Large intestine (tissue), 3 donors: ENCODE measurements at regions not wholly inside any gene's neighbourhood (a gene's known extent, or its start where the extent isn't known, plus 50 kb on each side); places are given as distances from the start of the nearest gene placed in this dataset.

Source experiments
- DNase-seq, 2 donors: peaks; one replicate each; pipeline versions ENCODE4 v3.0.0 to v3.0.0-alpha.2; 2013
- H3K27ac ChIP-seq: one replicate; pipeline ENCODE4 v1.5.1; 2013; ENCODE audit warnings: low read length
- H3K27me3 ChIP-seq: 2 replicates; pipeline ENCODE4 v1.6.1; 2013; ENCODE audit warnings: low read length; ENCODE audit not compliant: control insufficient read depth, insufficient read depth
- H3K36me3 ChIP-seq: 2 replicates; pipeline ENCODE4 v1.6.1; 2013; ENCODE audit warnings: low read length; ENCODE audit not compliant: control insufficient read depth, insufficient read depth
- H3K4me1 ChIP-seq: one replicate; pipeline ENCODE4 v1.6.1; 2013; ENCODE audit warnings: low read length; ENCODE audit not compliant: control insufficient read depth, insufficient read depth
- H3K4me3 ChIP-seq: one replicate; pipeline ENCODE4 v1.5.1; 2013; ENCODE audit warnings: low read length
- H3K9me3 ChIP-seq: one replicate; pipeline ENCODE4 v1.6.1; 2013; ENCODE audit warnings: mild to moderate bottlenecking, low read depth, low read length, moderate library complexity; ENCODE audit not compliant: control insufficient read depth
- WGBS: methylation state at CpG from one replicate; pipeline ENCODE4 v1.1.5; 2013; ENCODE audit warnings: low lambda C conversion rate; ENCODE audit not compliant: insufficient coverage; 5-methylcytosine and 5-hydroxymethylcytosine counted together

DNA sequence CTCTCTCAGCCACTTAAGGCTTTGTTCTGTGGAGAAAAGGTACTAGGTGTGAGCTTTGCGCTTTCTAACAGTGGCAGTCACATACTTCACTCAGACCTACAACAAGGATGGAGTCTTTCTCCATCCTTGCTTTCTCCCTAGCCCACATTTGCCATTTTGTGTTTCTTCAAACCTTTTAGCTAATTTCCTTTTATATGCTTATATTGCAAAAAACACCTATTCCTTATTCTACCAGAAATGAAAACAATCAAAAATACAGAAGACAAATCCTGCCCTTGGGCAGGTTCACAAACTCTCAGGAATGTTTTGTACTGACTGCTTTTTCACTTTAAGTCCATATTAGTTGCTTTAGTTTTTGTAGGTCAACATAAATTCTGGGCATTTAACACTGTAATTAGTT is 914.2 kb downstream of the SQOR start:
- Histone ChIP-seq H3K4me3 (no peak overlapping the region), H3K9me3 (no peaks in the 10 kb centered on the region), H3K27me3 (no peaks in the 10 kb centered on the region), H3K27ac (no peak overlapping the region), H3K4me1 (no peaks in the 10 kb centered on the region), H3K36me3 (no peaks in the 10 kb centered on the region)
- no CpG with 5 or more reads among the region's 1 CpG for WGBS
- DNase-seq: no peak

DNA sequence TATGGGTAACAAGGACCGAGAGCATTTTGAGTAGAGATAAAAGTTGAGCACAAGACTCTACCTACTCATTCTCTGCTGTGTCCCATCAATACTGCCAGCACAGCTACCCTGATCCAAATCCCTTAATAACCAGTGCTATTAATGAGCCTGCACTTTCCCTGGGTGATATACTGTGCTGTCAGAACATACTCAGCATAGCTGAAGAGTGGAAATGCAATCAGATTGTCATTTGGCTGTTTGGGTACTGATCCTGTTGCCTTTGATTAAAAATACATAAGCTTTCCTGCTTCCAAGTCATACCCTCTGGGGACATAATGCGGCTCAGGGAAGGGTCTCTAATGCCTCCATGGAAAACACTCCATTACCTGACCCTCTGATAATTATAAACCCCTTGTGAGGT is 917.5 kb downstream of the SQOR start:
- WGBS: no CpG with 5 or more reads among the region's 2 CpGs

DNA sequence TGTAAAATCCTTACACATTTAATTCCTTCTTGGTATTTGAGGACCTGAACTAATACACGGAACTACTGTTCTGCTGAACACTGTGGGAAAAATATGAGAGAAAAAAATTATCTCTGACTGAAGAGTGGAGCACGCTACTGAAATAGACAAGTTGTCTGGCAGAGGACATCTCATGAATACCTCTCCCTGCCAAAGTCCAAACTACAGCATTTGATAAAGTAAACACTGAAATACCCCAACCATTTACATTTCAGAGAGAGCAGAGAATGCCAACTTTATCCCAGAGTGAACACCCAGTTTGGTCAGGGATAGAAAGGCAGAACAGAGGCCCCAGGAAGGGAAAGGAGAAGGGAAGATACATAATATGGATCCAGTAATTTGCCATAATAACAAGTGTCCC is 920.7 kb downstream of the SQOR start:
- no peaks in the 10 kb centered on the region for H3K9me3 ChIP-seq
- H3K4me3 ChIP-seq: no peak overlapping the region
- H3K27me3 ChIP-seq: no peaks in the 10 kb centered on the region
- H3K36me3 ChIP-seq: no peaks in the 10 kb centered on the region
- no peaks in the 10 kb centered on the region for H3K4me1 ChIP-seq
- no peak for DNase-seq
- no CpG with 5 or more reads among the region's 2 CpGs for WGBS
- no peak overlapping the region for H3K27ac ChIP-seq

More for the DNA sequence above, 917.5 kb downstream of the SQOR start:
- DNase-seq: no peak
- Histone ChIP-seq H3K27me3 (no peaks in the 10 kb centered on the region), H3K4me3 (no peak overlapping the region), H3K4me1 (no peaks in the 10 kb centered on the region), H3K36me3 (no peaks in the 10 kb centered on the region), H3K27ac (no peak overlapping the region), H3K9me3 (no peaks in the 10 kb centered on the region)

DNA sequence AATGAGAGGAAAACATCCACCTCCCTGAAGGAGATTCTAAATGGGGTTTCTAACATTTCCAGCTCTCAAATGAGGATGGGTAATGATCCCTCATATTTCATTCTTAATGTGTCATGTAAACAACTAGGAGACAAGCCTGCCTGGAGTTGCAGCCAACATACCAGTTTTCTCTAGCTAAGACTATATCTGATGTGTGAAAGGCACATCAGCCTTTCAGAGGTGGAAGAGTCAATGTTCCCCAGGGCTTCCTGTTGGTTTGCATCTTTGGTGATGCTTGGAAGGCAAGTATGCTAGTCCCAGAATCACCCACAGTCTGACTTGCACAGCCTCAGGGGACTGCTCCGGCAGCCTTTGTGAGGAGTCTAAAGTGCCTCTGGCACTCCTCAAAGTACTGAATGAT is 921.2 kb downstream of the SQOR start:
- H3K4me1 ChIP-seq: no peaks in the 10 kb centered on the region
- no peak for DNase-seq
- no peak overlapping the region for H3K4me3 ChIP-seq
- no peaks in the 10 kb centered on the region for H3K36me3 ChIP-seq
- no peaks in the 10 kb centered on the region for H3K9me3 ChIP-seq
- no peaks in the 10 kb centered on the region for H3K27me3 ChIP-seq
- no CpG with 5 or more reads among the region's 1 CpG for WGBS
- H3K27ac ChIP-seq: no peak overlapping the region

DNA sequence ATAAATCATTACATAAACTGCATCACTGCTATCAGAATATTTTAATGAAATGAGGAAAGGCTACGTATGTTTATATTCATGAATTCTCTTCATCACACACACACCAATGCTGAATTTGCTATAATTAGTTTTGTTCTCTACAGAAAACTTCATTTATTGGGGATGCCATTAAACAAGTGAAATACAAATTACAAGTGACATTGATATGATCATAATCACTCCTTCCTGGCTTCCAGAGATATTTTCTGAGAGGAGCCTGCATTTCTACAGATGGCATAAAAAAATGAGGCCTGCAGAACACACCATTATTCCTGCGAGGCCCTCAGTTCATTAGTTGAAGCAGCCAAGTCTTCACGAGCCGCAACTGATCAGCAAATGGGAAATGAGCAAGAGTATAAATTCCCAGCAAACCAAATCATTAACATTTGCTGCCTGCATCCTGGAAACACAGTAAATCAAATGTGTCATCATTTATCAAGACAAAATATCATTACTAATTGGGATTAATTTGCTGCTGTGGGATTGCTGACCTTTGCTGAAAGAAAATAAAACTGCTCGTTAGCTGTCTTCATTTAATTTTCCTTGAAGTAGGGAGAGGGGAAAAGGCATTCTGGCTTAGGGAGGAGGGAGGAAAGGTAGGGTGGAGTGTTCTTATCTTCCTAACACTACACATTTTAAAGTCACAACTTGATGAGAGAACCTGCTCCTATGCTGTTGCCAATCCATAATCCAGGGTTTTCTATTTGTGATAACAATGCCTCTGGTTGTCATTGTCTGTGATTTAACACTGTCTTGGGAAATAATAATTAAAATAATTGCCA is 921.9 kb downstream of the SQOR start:
- H3K36me3 ChIP-seq: no peaks in the 10 kb centered on the region
- no peak overlapping the region for H3K27ac ChIP-seq
- WGBS: no CpG with 5 or more reads among the region's 5 CpGs
- no peak overlapping the region for H3K4me3 ChIP-seq
- no peaks in the 10 kb centered on the region for H3K27me3 ChIP-seq
- H3K4me1 ChIP-seq: no peaks in the 10 kb centered on the region
- DNase-seq: no peak
- H3K9me3 ChIP-seq: no peaks in the 10 kb centered on the region

DNA sequence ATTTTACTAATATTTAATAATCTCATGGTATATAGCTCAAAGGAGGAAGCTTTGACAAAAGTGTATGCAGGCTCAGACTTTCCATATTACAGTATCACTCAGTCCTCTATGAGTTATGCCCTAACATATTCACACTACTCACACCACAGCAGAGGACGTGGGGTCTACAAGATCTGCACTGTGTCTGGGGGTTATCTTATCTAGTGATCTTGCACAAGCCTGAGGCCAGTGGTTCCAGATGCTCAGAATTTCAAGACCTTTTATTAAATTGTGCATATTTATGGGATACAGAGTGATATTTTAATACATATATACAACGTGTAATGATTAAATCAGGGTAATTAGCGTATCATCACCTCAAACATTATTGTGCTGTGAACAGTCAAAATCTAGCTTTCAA is 933.1 kb downstream of the SQOR start:
- H3K27ac ChIP-seq: no peak overlapping the region
- no peaks in the 10 kb centered on the region for H3K9me3 ChIP-seq
- no peak overlapping the region for H3K4me3 ChIP-seq
- no peak for DNase-seq
- H3K36me3 ChIP-seq: no peaks in the 10 kb centered on the region
- WGBS: 95% methylated on average over 2 of the region's 3 CpGs
- no peaks in the 10 kb centered on the region for H3K27me3 ChIP-seq
- H3K4me1 ChIP-seq: no peaks in the 10 kb centered on the region

DNA sequence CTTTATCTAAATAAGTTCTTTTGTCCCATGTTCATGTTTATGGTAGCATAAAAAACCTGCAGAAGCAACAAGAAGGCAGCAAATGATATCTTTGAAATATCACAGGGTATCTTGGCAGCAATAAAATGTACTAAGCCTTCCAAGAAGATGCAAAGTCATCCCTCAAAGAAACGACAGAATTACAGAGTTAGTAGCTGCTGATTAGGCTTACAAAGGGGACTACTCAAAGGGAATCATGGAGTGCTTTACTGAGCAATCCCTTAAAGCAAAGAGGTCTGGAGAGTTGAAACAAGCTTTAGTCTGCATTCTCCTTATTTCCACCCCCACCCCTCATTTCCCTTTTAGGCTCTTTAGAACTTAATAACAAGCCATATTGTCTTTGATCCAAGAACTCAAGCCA is 935.0 kb downstream of the SQOR start:
- Histone ChIP-seq H3K36me3 (no peaks in the 10 kb centered on the region), H3K4me3 (no peak overlapping the region), H3K27ac (no peak overlapping the region), H3K9me3 (no peaks in the 10 kb centered on the region), H3K4me1 (no peaks in the 10 kb centered on the region), H3K27me3 (no peaks in the 10 kb centered on the region)
- no CpG with 5 or more reads among the region's 1 CpG for WGBS
- no peak for DNase-seq

DNA sequence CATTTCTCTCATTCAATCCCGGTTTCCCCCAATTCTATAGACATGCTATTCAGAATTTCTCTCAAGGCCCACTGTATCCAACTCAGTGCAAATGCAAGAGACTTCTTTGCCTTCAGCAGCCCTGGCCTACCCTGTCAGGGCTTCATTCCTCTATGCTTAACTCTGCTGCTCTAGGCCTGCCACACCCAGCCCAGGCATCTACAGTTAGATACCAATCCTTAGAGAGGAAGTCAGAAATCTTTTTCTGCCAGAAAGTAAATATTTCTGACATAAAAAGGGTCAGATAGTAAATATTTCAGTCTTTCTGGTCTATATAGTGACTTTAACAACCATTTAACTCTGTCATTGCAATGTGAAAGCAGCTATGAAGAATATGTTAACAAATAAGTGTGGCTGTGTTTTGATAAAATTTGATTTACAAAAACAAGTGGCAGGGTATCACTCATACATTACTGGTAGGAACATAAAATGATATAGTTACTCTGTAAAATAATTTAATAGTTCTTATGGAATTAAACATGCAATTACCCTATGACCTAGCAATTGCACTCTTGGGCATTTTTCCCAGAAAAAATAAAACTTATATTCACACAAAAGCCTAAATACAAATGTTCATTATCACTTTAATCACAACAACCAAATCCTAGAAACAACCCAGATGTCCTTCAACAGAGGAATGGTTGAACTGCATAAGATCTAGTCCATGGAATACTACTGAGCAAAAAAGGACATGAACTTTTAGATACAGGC is 942.0 kb downstream of the SQOR start:
- Histone ChIP-seq H3K36me3 (no peaks in the 10 kb centered on the region), H3K9me3 (no peaks in the 10 kb centered on the region), H3K4me3 (no peak overlapping the region), H3K4me1 (no peaks in the 10 kb centered on the region), H3K27ac (no peak overlapping the region), H3K27me3 (no peaks in the 10 kb centered on the region)
- DNase-seq: no peak
- WGBS: no CpG with 5 or more reads among the region's 1 CpG

DNA sequence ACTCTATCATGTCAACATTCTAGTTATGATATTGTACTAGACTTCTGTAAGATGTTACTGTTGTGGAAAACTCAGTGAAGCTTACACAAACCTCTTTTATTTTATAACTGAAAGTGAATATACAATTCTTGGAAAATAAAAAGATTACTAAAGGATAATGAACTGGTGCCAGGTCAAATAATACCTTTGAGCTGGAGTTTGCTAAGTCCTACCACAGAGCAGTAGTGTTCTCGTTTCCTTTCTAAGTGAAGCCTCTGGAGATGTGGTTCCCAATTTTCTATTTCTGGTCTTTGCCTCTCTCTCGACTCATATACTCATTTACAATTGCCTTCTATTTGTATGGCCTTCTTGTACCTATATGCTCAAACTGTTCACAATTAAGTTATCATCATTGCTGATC is 942.9 kb downstream of the SQOR start:
- Histone ChIP-seq H3K27me3 (no peaks in the 10 kb centered on the region), H3K27ac (no peak overlapping the region), H3K9me3 (no peaks in the 10 kb centered on the region), H3K4me3 (no peak overlapping the region), H3K36me3 (no peaks in the 10 kb centered on the region), H3K4me1 (no peaks in the 10 kb centered on the region)
- WGBS: 88% methylated on average over 1 of the region's 2 CpGs
- no peak for DNase-seq

DNA sequence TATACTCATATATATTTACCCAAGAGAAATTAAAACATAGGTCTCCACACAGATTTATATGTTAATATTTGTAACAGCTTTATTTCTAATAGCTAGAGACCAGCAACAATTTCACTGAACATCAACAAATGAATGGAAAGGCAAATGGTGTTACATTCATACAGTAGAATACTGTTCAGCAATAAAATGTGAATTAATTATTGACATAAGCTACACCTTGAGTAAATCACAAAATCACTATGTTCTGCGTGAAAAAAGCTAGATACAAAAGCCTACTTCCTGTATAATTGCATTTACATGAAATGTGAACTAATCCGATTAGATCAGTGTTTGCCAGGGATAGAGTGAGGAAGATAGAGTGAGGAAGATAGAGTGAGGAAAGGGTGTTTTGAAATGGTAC is 945.7 kb downstream of the SQOR start:
- Histone ChIP-seq H3K4me1 (no peaks in the 10 kb centered on the region), H3K27me3 (no peaks in the 10 kb centered on the region), H3K36me3 (no peaks in the 10 kb centered on the region), H3K4me3 (no peak overlapping the region), H3K9me3 (no peaks in the 10 kb centered on the region), H3K27ac (no peak overlapping the region)
- no peak for DNase-seq
- WGBS: no CpG with 5 or more reads among the region's 2 CpGs
